SK-N-SH treated with all-trans-retinoic acid at 6 μM for 48 hours (cell line): ENCODE measurements at regions not wholly inside any gene's neighbourhood (a gene's known extent, or its start where the extent isn't known, plus 50 kb on each side); places are given as distances from the start of the nearest gene placed in this dataset.

ENCODE experiments used
- ATAC-seq: fragments of 200-7000 bp; cut with Tn5 transposase; 3 replicates; pipeline ENCODE4 v1.9.1; 2020; ENCODE audit warnings: mild to moderate bottlenecking, moderate library complexity
- ARNTL ChIP-seq: fragments of 450-650 bp; formaldehyde crosslinking; IDR thresholded peaks from 2 replicates; pipeline ENCODE4 v1.5.0; 2020; ENCODE audit warnings: low read depth, mild to moderate bottlenecking, moderate library complexity, borderline replicate concordance
- CSDC2 ChIP-seq: fragments of 250-450 bp; sonication (Bioruptor Pico); IDR thresholded peaks from 2 replicates; pipeline ENCODE4 v1.5.0; 2020; ENCODE audit warnings: mild to moderate bottlenecking, moderate library complexity
- ESRRG ChIP-seq: fragments of 250-450 bp; sonication (Bioruptor Pico); IDR thresholded peaks from 2 replicates; pipeline ENCODE4 v1.6.1; 2021; ENCODE audit warnings: mild to moderate bottlenecking
- ISL1 ChIP-seq: fragments of 250-450 bp; sonication (Bioruptor Pico); IDR thresholded peaks from 2 replicates; pipeline ENCODE4 v2.1.2; 2022; ENCODE audit warnings: mild to moderate bottlenecking, moderate library complexity
- OSR1 ChIP-seq: fragments of 250-450 bp; sonication (Bioruptor Pico); IDR thresholded peaks from 2 replicates; pipeline ENCODE4 v1.8.0; 2022; ENCODE audit warnings: moderate library complexity, mild to moderate bottlenecking, inconsistent platforms
- PPARA ChIP-seq: fragments of 250-450 bp; sonication (Bioruptor Pico); IDR thresholded peaks from 2 replicates; pipeline ENCODE4 v1.5.0; 2020; ENCODE audit warnings: mild to moderate bottlenecking, borderline replicate concordance
- RARB ChIP-seq: fragments of 250-450 bp; sonication (Bioruptor Pico); IDR thresholded peaks from 2 replicates; pipeline ENCODE4 v1.8.0; 2021; ENCODE audit warnings: mild to moderate bottlenecking, moderate library complexity
- SNAI2 ChIP-seq: fragments of 250-450 bp; sonication (Bioruptor Pico); IDR thresholded peaks from 2 replicates; pipeline ENCODE4 v1.5.0; 2020; ENCODE audit warnings: mild to moderate bottlenecking, moderate library complexity
- TCF4 ChIP-seq: fragments of 250-450 bp; sonication (Bioruptor Pico); IDR thresholded peaks from 2 replicates; pipeline ENCODE4 v1.8.0; 2021; ENCODE audit warnings: mild to moderate bottlenecking, moderate library complexity, borderline replicate concordance
- TOX ChIP-seq: fragments of 250-450 bp; sonication (Bioruptor Pico); IDR thresholded peaks from 2 replicates; pipeline ENCODE4 v1.8.0; 2021; ENCODE audit warnings: mild to moderate bottlenecking, moderate library complexity, borderline replicate concordance
- ZC3H10 ChIP-seq: fragments of 250-450 bp; sonication (Bioruptor Pico); IDR thresholded peaks from 2 replicates; pipeline ENCODE4 v1.5.1; 2021; ENCODE audit warnings: mild to moderate bottlenecking, moderate library complexity
- ZFP3 ChIP-seq: fragments of 250-450 bp; sonication (Bioruptor Pico); IDR thresholded peaks from 2 replicates; pipeline ENCODE4 v1.5.0; 2020; ENCODE audit warnings: mild to moderate bottlenecking, moderate library complexity
- ZFP30 ChIP-seq: fragments of 450-650 bp; formaldehyde crosslinking; IDR thresholded peaks from 2 replicates; pipeline ENCODE4 v1.5.0; 2022; ENCODE audit warnings: mild to moderate bottlenecking, moderate library complexity
- ZNF565 ChIP-seq: fragments of 450-650 bp; formaldehyde crosslinking; conservative IDR thresholded peaks from 2 replicates; pipeline ENCODE4 v1.5.0; 2020; ENCODE audit warnings: low read depth, mild to moderate bottlenecking, moderate library complexity
- ZNF70 ChIP-seq: fragments of 450-650 bp; formaldehyde crosslinking; IDR thresholded peaks from 2 replicates; pipeline ENCODE4 v1.5.0; 2020; ENCODE audit warnings: mild to moderate bottlenecking, moderate library complexity
- ZNF8 ChIP-seq: fragments of 450-650 bp; formaldehyde crosslinking; IDR thresholded peaks from 2 replicates; pipeline ENCODE4 v1.5.0; 2020; ENCODE audit warnings: mild to moderate bottlenecking, moderate library complexity
- TF ChIP-seq, protein P1 (sequence below): fragments of 250-450 bp; sonication (Bioruptor Pico); IDR thresholded peaks from 2 replicates; pipeline ENCODE4 v1.8.0; 2021; ENCODE audit warnings: low read depth, mild to moderate bottlenecking, moderate library complexity, borderline replicate concordance
- TF ChIP-seq, protein P2 (sequence below): fragments of 250-450 bp; sonication (Bioruptor Pico); IDR thresholded peaks from 2 replicates; pipeline ENCODE4 v1.5.1; 2021; ENCODE audit warnings: mild to moderate bottlenecking, moderate library complexity
- TF ChIP-seq, protein P3 (sequence below): fragments of 250-450 bp; sonication (Bioruptor Pico); IDR thresholded peaks from 2 replicates; pipeline ENCODE4 v1.5.0; 2020; ENCODE audit warnings: mild to moderate bottlenecking, moderate library complexity
- TF ChIP-seq, protein P4 (sequence below): fragments of 250-450 bp; sonication (Bioruptor Pico); IDR thresholded peaks from 2 replicates; pipeline ENCODE4 v1.8.0; 2020; ENCODE audit warnings: mild to moderate bottlenecking, moderate library complexity, borderline replicate concordance
- TF ChIP-seq, protein P5 (sequence below): fragments of 250-450 bp; sonication (Bioruptor Pico); IDR thresholded peaks from 2 replicates; pipeline ENCODE4 v1.5.1; 2020; ENCODE audit warnings: low read depth, mild to moderate bottlenecking, moderate library complexity

DNA sequence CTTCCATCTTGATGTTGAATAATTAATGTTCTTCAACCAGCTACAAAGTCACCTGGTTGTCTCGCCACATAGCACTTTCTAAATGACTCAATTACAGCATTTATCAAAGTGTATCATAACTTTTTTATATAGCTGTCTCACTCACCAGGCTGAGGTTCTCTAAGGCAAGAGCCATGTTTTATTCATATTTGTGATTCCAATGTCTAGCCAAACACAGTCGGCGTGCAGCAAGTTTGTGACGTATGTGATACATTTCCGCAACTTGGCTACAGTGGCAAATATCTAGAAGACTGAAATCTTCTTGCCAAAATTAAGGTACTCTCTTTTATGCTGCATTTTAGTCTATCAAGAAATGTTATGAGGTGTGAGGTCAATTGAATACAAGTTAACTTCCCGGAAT is 94.2 kb upstream of the WASF3 start:
- ATAC-seq: no peak
- TF ChIP-seq ARNTL (CRISPR knock-in tag) (no peak), ISL1 (CRISPR knock-in tag) (no peak), TOX (no peak), SNAI2 (CRISPR knock-in tag) (no peak)
- TF ChIP-seq, protein P1, sequence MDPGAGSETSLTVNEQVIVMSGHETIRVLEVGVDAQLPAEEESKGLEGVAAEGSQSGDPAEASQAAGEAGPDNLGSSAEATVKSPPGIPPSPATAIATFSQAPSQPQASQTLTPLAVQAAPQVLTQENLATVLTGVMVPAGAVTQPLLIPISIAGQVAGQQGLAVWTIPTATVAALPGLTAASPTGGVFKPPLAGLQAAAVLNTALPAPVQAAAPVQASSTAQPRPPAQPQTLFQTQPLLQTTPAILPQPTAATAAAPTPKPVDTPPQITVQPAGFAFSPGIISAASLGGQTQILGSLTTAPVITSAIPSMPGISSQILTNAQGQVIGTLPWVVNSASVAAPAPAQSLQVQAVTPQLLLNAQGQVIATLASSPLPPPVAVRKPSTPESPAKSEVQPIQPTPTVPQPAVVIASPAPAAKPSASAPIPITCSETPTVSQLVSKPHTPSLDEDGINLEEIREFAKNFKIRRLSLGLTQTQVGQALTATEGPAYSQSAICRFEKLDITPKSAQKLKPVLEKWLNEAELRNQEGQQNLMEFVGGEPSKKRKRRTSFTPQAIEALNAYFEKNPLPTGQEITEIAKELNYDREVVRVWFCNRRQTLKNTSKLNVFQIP: no peak
- TF ChIP-seq, all 23 proteins: peak for 0

DNA sequence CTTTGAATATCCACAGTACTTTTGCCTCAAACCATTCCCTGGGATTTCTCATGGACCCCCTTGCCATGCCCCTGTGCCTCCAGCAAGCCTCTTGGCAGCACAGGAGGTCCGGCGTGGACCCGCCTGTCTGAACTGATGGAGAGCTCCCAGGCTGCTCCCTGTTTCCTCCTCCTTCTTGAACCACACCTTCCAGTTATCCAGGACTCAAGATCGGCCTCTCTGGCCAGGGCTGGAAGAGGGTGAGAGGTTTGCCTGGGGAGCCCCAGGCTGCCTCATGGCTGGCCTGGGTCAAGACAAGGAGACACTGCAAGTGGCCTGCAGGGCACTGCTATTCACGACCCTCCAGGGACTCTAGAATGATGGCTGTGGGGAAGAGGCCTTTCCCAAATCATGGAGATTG is 93.6 kb upstream of the WASF3 start:
- TF ChIP-seq RARB (no peak), ESRRG (CRISPR knock-in tag) (no peak), ZNF8 (CRISPR knock-in tag) (no peak), TCF4 (no peak), ZFP30 (CRISPR knock-in tag) (no peak), ZC3H10 (CRISPR knock-in tag) (no peak), CSDC2 (no peak)
- TF ChIP-seq, protein P2, sequence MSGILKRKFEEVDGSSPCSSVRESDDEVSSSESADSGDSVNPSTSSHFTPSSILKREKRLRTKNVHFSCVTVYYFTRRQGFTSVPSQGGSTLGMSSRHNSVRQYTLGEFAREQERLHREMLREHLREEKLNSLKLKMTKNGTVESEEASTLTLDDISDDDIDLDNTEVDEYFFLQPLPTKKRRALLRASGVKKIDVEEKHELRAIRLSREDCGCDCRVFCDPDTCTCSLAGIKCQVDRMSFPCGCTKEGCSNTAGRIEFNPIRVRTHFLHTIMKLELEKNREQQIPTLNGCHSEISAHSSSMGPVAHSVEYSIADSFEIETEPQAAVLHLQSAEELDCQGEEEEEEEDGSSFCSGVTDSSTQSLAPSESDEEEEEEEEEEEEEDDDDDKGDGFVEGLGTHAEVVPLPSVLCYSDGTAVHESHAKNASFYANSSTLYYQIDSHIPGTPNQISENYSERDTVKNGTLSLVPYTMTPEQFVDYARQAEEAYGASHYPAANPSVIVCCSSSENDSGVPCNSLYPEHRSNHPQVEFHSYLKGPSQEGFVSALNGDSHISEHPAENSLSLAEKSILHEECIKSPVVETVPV: no peak
- no peak for ATAC-seq

DNA sequence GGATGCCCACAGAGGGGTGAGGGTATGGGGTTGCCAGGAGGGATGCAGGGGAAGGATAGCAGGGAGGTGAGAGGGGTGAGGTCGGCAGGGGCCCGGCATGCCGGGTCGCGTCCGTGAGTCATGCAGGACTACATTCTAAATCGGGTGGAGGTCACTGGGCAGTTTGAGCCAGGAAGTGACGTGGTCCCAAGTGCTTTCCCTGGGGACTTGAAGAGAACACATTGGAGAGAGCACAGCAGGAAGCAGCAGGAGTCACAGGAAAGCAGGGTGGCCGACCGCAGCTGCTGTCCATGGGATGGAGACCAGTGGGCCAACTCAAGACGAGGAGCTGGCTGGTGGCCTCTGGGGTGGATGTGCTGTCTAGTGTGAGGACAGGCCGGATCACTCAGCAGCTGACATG is 92.0 kb upstream of the WASF3 start:
- no peak for ATAC-seq
- TF ChIP-seq, protein P3, sequence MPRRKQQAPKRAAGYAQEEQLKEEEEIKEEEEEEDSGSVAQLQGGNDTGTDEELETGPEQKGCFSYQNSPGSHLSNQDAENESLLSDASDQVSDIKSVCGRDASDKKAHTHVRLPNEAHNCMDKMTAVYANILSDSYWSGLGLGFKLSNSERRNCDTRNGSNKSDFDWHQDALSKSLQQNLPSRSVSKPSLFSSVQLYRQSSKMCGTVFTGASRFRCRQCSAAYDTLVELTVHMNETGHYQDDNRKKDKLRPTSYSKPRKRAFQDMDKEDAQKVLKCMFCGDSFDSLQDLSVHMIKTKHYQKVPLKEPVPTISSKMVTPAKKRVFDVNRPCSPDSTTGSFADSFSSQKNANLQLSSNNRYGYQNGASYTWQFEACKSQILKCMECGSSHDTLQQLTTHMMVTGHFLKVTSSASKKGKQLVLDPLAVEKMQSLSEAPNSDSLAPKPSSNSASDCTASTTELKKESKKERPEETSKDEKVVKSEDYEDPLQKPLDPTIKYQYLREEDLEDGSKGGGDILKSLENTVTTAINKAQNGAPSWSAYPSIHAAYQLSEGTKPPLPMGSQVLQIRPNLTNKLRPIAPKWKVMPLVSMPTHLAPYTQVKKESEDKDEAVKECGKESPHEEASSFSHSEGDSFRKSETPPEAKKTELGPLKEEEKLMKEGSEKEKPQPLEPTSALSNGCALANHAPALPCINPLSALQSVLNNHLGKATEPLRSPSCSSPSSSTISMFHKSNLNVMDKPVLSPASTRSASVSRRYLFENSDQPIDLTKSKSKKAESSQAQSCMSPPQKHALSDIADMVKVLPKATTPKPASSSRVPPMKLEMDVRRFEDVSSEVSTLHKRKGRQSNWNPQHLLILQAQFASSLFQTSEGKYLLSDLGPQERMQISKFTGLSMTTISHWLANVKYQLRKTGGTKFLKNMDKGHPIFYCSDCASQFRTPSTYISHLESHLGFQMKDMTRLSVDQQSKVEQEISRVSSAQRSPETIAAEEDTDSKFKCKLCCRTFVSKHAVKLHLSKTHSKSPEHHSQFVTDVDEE (CRISPR knock-in tag): no peak
- TF ChIP-seq ESRRG (CRISPR knock-in tag): no peak
- TF ChIP-seq RARB: no peak
- no peak for TF ChIP-seq PPARA
- TF ChIP-seq ZNF70 (CRISPR knock-in tag): no peak
- no peak for TF ChIP-seq TCF4
- no peak for TF ChIP-seq CSDC2
- TF ChIP-seq ZFP3: no peak
- no peak for TF ChIP-seq ZFP30 (CRISPR knock-in tag)
- TF ChIP-seq, protein P2: no peak
- TF ChIP-seq TOX: no peak
- no peak for TF ChIP-seq ARNTL (CRISPR knock-in tag)
- no peak for TF ChIP-seq ZC3H10 (CRISPR knock-in tag)
- no peak for TF ChIP-seq SNAI2 (CRISPR knock-in tag)
- no peak for TF ChIP-seq ZNF565
- TF ChIP-seq, protein P4, sequence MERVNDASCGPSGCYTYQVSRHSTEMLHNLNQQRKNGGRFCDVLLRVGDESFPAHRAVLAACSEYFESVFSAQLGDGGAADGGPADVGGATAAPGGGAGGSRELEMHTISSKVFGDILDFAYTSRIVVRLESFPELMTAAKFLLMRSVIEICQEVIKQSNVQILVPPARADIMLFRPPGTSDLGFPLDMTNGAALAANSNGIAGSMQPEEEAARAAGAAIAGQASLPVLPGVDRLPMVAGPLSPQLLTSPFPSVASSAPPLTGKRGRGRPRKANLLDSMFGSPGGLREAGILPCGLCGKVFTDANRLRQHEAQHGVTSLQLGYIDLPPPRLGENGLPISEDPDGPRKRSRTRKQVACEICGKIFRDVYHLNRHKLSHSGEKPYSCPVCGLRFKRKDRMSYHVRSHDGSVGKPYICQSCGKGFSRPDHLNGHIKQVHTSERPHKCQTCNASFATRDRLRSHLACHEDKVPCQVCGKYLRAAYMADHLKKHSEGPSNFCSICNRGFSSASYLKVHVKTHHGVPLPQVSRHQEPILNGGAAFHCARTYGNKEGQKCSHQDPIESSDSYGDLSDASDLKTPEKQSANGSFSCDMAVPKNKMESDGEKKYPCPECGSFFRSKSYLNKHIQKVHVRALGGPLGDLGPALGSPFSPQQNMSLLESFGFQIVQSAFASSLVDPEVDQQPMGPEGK (CRISPR knock-in tag): no peak
- TF ChIP-seq, protein P1: no peak
- no peak for TF ChIP-seq OSR1 (CRISPR knock-in tag)
- TF ChIP-seq ISL1 (CRISPR knock-in tag): no peak
- TF ChIP-seq, protein P5, sequence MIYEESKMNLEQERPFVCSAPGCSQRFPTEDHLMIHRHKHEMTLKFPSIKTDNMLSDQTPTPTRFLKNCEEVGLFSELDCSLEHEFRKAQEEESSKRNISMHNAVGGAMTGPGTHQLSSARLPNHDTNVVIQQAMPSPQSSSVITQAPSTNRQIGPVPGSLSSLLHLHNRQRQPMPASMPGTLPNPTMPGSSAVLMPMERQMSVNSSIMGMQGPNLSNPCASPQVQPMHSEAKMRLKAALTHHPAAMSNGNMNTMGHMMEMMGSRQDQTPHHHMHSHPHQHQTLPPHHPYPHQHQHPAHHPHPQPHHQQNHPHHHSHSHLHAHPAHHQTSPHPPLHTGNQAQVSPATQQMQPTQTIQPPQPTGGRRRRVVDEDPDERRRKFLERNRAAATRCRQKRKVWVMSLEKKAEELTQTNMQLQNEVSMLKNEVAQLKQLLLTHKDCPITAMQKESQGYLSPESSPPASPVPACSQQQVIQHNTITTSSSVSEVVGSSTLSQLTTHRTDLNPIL: no peak
